Sciatic nerve (tissue), 2 donors: ENCODE measurements at regions not wholly inside any gene's neighbourhood (a gene's known extent, or its start where the extent isn't known, plus 50 kb on each side); places are given as distances from the start of the nearest gene placed in this dataset.

ENCODE experiments used
- ATAC-seq: fragments of 200-7000 bp; cut with Tn5 transposase; one replicate; pipeline ENCODE4 v1.9.1; 2020; ENCODE audit warnings: mild to moderate bottlenecking, moderate library complexity
- DNase-seq: peaks from one replicate; pipeline ENCODE4 v3.0.0-alpha.2; 2020; ENCODE audit warnings: low spot score
- intact Hi-C: fragments of 100-400 bp; cut with DNase I; formaldehyde crosslinking; loops from one replicate; pipeline ENCODE4 v1.14.2; 2022
- donor health status: DM: no; HTN: no; CAD: no.
- donor health status: DM: no; HTN: no; CAD: no.

DNA sequence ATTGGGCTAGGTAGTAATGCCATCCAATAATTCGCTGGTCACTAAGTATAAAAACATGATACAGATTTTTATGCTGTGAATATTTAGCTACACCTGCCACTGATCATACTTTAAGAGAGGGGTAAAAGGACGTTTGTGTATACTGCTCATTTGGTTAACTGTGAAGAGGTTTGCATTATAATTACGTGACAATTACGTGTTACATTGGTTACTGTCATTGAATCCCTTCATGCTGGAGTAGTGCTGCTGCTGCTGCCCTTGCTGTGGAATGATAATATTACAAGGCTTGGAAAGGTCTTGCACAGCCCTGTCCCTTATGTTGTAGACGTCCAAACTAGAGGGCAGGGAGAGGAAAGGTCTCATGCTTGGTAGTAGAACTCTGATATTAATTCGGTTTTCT, 312.2 kb upstream of the ATP2B1 start:
- no peak for ATAC-seq
- intact Hi-C loops = no loop called here
- no peak for DNase-seq

DNA sequence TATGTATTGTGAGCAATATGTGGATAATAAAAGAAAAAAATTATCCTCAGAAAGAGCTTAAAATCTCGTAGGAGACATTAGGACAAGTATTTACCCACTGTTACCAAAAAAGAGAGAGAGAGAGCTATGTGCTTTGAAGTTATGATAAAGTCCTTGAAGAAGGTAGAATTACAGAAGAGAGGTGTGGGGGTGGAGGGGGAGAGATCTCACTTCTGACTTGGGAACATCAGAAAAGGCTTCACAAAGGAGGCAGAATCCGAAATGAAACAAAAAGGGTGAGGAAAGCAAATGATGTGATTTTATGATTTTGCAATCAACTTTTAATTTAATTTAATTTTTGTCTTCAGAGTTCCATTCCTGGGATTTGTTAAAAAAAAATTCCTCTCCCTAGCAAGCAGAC, 311.8 kb upstream of the ATP2B1 start:
- intact Hi-C loops = no loop called here
- DNase-seq (no peak), ATAC-seq (no peak)

DNA sequence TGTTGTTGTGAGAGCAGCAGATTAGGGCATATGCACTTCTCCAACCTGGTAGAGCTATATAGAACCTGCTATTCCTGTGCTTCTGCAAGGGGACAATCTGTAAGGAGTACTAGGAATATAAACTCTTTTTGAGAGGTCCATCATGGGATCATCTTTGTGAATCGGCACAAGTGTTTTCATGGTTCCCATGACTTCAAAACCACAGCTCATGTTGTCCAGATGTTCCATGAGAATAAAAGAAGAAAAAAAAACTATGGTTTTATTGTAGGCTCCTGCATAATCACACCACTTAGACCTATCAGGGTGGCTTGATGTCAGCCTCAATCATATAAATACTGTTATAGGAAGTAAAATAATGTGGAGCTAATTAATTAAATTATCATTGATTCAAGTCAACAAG, 311.4 kb upstream of the ATP2B1 start:
- ATAC-seq (no peak), DNase-seq (no peak)
- intact Hi-C loops = no loop called here

DNA sequence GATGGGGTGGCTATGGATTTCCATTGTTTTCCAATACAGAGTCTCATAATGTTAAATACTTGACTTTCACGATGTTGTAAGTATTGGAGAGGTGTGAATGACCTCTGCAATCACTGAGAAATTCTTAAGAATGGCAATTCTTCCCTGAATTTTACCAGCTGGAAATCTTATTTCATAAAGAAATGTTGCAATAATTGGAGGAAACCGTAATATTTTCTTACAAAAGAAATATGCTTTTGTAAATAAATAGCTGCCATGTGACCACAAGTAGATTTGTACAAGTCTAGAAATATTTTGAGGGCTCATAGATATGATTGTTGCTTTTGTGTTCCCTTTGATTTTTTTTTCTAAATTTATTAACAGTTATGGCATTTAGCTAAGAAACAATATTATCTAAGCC, 308.7 kb upstream of the ATP2B1 start:
- ATAC-seq = no peak
- intact Hi-C loops = no loop called here
- DNase-seq = no peak

DNA sequence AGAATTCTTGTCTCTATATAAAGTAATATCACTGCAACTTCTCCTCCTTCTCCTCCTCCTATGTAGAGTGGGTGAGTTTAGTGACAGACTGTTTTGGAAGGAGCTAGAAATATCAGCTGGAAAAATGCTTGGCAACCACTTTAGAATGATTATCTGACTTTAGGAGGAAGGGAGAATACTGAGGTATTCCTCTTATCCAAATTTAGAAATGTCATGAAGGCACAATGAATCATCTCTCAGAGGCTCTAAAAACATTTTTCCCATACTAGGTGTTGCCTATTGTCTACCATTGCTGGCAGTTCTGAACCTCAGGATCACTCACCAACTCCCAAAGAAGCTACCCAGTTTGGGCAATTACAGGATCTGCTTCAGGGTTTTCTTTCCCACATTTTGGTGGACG, 306.6 kb upstream of the ATP2B1 start:
- no peak for DNase-seq
- intact Hi-C loops = no loop called here
- ATAC-seq = no peak

DNA sequence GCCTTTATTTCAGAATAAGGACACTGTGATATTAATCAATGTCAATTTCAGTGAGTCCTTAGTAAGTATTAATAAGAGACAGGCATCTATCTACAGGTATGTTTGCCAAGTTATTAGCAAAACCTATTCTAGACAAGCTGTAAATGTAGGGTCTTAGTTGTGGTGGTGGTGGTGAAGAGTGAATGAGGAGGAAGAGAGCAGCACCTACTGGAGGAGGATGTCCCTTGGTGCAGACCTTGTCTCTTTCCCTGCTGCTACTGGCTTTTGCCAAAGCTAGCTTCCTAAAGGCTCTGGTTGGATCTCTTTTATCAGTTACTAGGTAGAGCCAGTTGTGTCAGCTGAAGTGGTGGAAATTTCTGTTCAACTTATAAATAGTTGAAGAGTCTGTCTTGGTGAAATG, 304.8 kb upstream of the ATP2B1 start:
- peak; percentile 53 for ATAC-seq

DNA sequence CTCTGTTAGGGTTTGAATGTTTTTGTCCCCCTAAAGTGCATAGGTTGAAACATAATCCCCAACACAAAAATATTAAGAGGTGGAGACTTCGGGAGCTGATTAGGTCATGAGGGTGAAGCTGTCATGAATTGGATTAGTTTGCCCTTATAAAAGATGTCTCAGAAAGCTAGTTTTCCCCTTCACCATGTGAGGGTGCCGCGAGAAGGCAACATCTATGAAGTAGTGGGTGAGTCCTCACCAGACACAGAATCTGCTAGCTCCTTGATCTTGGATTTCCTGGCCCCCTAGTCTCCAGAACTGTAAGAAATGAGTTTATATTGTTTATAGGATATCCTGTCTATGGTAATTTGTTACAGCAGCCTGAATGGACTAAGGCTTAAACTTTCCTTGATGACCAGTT, 301.5 kb upstream of the ATP2B1 start:
- intact Hi-C loops = no loop called here
- no peak for ATAC-seq
- DNase-seq = no peak

More for the DNA sequence above, 304.8 kb upstream of the ATP2B1 start:
- DNase-seq = no peak
- intact Hi-C loops = no loop called here

DNA sequence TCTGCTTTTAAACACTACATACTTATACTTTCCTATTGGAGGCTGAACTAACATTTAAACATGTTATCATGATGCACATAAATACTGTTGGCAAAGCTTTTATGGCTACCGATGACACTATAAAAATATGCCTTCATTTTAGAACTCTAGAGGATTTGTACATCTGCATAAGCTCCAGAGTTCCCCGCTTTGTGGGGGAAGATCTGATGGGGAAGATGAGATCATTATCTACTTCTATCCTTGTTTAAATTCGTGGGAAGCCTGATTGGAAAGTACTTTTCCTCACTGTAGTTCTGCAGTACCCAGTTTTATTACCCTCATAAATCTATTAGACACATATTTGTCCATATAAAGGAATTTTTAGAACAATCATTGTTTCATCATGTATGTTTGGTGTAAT, 299.6 kb upstream of the ATP2B1 start:
- intact Hi-C loops = no loop called here
- ATAC-seq (no peak), DNase-seq (no peak)

DNA sequence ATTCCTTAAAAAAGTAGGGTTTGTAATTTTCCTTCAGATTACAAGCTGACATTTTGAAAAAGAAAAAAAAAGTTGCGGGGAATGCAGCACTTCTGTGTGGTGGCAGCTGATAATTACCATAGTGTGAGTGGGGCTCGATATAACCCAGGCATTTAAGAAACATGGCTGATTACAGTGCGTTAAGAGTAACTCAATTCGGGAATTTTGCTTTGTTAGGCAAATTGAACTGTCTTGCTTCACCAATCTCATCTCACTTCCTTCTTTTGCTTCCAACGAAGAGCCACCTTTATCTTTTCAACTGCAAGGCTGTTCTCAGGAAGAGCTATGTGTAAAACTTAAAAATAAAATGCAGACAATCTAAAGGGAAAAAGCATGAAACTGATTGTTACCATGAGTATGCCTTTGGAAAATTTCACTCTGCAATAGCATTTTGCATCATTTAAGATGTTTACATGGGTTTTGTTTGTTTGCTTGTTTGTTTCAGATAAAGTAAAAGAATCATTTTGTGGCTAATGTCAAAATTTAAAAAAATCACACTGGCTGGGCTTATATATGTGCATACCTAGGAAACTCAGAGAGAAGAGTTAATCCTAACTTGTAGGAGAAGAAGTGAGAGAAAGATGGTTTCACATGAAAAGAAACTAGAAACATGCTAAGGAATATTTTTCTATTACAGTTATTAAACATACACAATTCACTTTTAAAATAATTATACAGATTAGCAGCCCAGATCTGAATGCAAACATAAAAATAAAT, 295.9 kb upstream of the ATP2B1 start:
- DNase-seq (no peak), ATAC-seq (no peak)
- intact Hi-C loops = no loop called here

DNA sequence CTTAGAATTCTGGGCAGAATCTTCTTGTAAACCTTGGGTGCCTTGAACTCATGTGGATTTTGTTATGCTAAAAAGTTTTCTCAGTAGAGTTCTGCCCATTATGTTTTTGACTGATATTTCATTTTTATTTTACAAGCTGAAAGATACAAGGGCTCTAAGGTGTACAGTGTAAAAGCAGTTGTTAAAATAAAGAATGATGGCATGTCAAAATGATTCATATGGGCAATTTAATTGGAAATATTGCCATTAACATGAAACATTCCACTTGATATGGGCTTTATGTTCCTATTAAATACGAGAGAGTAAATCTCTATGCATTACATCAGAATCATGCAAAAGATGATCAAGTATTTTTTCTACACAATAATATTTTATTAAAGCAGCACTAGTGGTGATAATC, 295.1 kb upstream of the ATP2B1 start:
- intact Hi-C loops = no loop called here
- no peak for ATAC-seq
- DNase-seq = no peak

DNA sequence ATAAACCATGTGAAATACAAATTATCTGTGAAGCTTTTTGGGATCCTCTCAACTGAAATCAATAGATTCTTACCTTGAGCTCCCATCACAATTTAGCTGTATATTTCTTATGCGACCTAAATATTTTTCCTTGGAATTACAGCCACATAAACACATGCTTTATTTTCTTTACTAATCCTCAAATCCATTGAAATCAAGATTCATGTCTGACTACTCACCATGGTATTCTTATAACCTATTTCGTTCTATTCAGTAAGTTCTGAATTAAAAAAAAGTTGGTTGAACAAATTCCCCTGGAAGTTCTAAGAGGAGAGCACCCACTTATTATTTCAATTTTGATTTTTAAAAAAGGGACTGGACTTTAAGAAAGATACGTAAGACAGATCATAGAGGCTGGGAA, 292.1 kb upstream of the ATP2B1 start:
- no peak for DNase-seq
- intact Hi-C loops = no loop called here
- ATAC-seq = no peak

DNA sequence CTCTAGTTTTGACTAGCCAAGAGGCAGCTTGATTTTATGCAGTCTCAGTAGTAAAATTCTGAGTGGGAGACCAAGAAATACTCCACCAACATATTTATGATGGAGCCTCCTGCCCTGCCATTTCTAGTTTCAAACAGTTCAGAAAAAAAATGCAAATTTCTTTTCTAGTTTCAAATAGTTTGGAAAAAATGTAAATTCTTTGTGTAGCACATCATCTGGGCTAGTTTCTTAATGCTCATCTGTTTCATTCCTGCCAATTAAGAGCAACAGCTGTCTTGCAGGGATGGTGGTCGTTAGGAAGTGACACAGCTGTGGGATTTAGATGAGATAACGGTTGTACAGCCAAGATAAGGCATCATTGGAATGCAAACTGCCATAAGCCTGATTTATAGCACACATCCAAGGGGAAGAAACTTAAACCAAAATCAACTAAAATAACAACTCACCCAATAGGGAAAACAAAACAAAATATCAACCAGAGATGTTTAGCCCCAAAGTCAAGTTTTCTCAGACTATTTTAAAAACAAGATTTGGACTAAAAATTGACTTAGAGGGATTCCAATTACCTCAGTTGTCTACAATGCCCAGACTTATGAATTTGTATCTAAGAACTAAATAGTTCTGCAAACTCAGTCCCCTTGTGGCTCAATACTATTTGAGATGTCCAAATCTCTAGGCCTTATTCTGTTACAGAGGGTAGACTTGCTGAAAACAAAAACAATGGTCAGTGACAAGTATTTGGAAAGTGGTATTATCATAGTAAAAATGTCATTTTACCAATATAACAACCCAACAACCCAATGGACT, 291.3 kb upstream of the ATP2B1 start:
- no peak for ATAC-seq
- no peak for DNase-seq
- intact Hi-C loops = no loop called here

DNA sequence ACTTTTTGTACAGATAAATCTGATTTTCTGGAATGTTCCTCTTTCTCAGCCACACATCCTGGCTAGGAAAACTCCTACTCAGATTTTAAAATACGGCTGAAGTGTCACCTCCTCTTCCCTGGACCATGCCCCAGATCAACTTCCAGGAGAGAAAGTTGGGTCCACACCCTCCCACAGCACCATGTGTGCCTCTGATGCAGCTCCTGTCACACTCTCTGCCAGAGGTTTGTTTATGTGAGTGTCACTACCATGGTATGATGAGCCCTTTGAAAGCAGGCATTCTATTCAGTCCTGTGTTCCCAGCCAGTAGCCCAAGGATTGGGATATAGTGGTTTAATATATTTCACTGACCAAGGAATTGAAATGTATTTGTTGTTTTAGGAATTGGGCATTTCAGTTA, 287.2 kb upstream of the ATP2B1 start:
- intact Hi-C loops = no loop called here
- ATAC-seq = peak; percentile 10
- DNase-seq = no peak

DNA sequence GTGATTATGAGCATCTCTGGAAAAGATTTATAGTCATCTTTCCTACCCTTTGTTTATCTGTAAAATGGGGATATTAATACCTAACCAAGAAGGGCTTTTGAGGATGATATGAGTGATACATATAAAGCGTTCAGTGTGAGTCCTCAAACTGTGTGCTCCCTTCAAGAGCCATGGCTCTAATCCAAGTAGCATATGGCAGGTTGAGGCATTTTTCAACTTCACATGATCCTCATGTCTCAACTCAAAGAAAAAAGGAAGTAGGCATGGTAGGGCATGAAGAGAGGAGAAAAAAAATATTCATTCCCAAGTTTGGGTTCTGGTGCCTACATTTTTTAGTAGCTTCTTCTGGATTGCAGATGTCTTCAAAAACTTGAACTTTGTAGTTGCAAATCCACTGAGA, 286.3 kb upstream of the ATP2B1 start:
- intact Hi-C loops = no loop called here
- no peak for DNase-seq
- ATAC-seq = no peak

DNA sequence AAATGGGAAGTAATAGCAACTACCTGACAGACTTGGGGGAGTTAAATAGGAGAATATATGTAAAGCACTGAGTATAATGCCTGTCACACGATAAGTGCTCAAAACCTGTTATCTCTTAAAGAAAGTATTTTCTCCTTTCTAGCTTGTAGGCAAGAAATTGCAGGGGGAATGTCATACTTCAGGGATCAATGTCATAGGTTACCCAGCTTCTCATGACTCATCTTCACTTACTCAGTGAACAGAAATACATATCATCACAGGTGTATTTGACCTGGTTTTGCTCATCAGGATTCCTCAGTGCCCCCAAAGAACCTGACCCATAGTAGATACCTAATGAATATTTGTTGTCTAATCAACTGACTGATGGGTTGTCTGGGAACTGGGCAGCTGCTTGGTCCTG, 285.0 kb upstream of the ATP2B1 start:
- DNase-seq = no peak
- no peak for ATAC-seq
- intact Hi-C loops = no loop called here

DNA sequence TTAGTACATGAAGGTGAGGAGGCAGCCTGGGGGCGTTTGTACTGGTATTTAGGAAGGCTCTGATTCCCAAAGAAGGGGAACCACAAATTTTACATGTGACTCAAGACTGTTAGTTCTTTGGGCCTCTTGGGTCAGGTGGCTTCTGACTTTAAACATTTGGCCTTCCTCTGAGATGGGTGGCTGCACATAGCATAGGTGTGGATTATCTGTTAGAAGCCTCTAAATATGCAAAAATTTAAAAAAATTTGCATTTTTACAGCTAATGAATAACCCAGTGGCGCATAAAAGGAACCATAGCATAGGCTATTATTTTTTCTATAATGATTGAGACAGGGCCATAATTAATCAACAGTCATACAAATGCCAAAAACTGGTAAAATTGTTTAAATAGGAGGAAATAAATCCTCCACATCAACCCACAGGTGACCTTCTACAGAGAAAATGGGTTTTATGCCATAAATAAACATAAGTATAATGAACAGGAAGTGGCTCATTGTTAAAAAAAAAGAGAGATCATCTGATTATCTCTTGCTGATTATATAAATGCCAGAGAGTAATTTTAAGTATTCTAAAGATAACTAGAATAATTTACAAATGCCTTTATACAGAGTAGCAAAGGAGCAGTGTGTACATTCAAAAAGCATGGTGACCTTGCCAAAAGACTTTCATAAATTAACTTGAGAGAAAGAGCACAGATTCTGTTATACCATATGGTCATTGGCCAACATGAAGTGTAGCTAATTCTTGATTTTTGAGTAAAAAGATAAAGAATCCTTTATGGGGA, 284.2 kb upstream of the ATP2B1 start:
- no peak for ATAC-seq
- no peak for DNase-seq
- intact Hi-C loops = no loop called here

DNA sequence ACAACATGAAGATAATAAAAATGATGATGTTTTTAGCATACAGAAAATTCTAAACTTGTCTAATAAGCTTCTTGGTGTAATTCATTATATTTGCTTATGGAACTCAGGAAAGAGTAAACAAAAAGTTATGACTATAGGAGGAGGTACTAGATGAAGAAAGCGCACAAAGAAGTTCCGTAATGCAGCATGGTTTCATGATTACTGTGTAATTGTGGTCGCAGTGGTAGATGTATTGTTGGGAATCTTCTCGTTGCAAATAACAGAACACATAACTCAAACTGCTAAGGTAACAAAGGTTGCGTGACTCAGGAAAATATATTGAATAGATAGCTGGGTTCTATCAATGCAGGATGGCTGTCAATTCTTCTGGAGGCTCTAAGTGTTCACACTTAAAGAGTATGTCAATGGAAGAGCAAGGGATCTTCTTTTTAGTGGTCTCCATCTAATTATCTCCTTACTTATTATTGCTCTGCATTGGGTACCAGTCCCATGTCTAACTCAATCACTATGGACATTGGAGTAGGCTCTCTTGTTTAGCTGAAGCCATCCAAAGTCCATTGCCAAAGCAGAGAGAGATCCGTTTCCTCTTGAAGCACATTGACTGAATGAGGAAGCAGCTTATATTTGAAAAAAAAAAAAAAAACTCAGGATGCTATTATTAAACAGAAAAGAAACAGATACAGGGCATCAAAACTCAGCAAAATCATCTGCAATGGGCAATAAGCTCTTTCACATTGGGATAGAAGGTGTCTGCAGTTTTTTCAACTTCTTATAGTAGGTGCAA, 283.4 kb upstream of the ATP2B1 start:
- intact Hi-C loops = no loop called here
- DNase-seq (no peak), ATAC-seq (no peak)

DNA sequence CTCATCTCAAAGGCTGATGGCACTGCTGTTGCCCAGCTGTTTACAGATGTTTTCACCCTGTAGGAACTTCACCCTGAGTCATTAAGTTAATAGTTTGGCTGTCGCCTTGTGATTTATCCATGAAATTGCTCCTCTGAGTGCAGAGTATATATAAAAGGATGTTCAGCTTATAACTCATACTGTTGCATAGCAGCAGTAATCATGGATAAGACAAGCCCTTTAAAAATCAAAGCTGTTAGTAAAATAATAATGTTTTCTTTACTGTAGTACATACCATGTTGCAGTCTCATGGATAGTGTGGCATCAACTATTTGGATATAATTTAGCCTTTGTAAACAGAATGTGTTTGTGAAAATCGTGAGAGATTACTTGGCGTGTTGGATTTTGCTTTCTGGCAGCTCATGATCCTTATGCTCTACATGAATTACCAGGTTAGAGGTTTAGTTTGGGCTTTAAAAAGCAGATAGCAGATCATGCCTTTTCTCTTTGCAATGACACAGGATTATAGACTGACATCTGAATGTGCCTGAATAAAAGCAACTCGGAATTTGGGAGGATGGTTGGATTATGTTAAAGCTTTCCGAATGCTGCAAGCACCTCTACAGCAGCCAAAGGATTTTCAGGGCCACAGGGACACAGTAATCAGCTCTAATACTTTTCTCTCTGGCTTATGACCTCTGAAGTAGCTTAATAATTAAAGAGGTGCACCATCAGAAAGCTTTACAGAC, 279.7 kb upstream of the ATP2B1 start:
- intact Hi-C loops = no loop called here
- no peak for DNase-seq
- no peak for ATAC-seq

DNA sequence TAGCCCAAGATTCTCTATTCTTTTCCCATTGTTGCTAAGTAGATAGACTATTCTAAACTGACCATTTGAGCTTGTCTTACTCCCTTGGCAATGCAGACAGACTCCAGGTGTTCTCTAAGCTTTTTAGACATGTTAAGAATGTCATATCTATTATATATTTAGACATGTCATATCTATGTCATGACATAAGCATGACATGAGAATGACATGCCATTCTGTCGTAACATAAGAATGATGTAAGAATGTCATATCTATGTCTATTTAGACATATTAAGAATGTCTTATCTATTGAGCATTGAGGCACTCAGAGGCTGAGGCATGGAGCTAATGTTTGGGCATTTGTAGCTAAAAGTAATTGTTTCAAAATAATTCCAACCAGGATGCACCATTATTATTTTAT, 277.3 kb upstream of the ATP2B1 start:
- ATAC-seq = no peak
- no peak for DNase-seq
- intact Hi-C loops = no loop called here
